ENCODE measurements at regions not wholly inside any gene's neighbourhood (a gene's known extent, or its start where the extent isn't known, plus 50 kb on each side); places are given as distances from the start of the nearest gene placed in this dataset.
A peak's percentile ranks its signal among the peaks of the same experiment; 100 is the strongest.

DNA sequence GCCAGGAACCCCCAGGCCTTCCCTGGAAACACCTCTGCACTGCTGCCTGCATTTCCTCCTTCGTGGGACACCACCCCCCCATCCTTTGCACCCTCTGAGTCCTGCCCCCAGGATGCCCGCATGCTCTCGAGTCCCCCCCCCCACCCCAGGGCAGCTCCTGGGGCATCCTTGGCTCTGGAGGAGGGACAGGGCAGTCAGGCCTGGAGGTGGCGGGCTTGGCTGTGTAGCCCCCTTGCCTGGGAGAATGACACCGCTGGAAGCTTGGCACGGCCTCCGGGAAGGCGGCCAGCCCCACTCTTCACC lies 98.9 kb upstream of the GSE1 start:
- Histone ChIP-seq H3K27ac (peak overlapping the region in 4 of 5 donors; percentile 39 to 71 (median 60)), H3K36me3 (replicated peaks in 1 of 2) (no peaks in the 10 kb centered on the region), H3K9me3 (replicated peaks in 1 of 3) (no peaks in the 10 kb centered on the region), H3K4me1 (replicated peaks in 1 of 2) (peaks cover 15 to 25% of the 10 kb centered on the region in 2 donors), H3K27me3 (no peaks in the 10 kb centered on the region), H3K4me3 (no peak overlapping the region)
- peak in 3 of 7 donors; percentile 78 to 89 (median 81) for DNase-seq
- 0 to 29% (median 17%) methylated on average over 2 to 8 of the region's 8 CpGs; no CpG with 5 or more reads in 1 of the 4 donors for WGBS, 4 donors
- intact Hi-C loops (cut with DNase I): no loop called here
- TF ChIP-seq, protein P1, sequence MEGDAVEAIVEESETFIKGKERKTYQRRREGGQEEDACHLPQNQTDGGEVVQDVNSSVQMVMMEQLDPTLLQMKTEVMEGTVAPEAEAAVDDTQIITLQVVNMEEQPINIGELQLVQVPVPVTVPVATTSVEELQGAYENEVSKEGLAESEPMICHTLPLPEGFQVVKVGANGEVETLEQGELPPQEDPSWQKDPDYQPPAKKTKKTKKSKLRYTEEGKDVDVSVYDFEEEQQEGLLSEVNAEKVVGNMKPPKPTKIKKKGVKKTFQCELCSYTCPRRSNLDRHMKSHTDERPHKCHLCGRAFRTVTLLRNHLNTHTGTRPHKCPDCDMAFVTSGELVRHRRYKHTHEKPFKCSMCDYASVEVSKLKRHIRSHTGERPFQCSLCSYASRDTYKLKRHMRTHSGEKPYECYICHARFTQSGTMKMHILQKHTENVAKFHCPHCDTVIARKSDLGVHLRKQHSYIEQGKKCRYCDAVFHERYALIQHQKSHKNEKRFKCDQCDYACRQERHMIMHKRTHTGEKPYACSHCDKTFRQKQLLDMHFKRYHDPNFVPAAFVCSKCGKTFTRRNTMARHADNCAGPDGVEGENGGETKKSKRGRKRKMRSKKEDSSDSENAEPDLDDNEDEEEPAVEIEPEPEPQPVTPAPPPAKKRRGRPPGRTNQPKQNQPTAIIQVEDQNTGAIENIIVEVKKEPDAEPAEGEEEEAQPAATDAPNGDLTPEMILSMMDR (IDR thresholded peaks at IDR 0.05): no peak
- no peak for TF ChIP-seq POLR2A (IDR thresholded peaks at IDR 0.05)

DNA sequence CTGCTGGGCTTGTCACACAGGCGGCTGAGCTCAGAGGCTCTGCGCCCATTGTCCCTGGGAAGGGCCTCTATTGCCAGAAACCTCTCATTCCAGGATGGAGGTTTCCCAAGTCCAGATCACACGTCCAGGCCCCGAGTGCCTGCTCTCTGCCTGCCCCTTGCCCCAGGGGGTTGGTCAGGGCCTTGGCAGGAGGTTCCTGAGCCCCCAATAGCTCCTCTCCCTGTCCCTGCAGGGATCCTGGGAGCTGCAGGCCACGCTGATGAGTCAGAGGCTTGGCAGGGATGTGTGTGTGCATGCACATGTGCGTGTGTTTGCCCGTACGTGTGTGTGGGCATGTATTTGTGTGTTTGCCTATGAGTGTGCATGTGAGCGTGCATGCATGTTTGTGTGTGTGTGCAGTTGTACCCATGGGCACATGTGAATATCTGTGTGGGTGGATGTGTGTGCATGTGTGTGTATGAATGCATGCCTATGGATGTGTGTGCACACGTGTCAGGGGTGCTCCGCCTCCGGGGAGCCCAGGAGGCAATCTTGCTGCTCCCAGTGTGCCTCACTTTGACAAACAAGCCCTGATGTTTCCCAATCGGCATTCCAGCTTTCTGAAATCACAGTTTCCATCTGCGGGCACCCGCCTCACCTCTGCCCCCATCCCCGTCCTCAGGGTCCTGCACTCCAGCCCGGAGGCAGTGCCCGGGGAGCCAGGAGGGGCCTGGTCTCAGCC lies 98.4 kb upstream of the GSE1 start:
- H3K27me3 ChIP-seq: no peaks in the 10 kb centered on the region
- intact Hi-C loops (cut with DNase I): no loop called here
- peak; percentile 77 to 91 (median 88) for DNase-seq
- WGBS, 4 donors: 25 to 59% (median 38%) methylated on average over 8 to 18 of the region's 18 CpGs
- H3K36me3 ChIP-seq (replicated peaks in 1 of 2): no peaks in the 10 kb centered on the region
- no peak overlapping the region for H3K4me3 ChIP-seq
- peaks cover 15 to 25% of the 10 kb centered on the region in 2 donors for H3K4me1 ChIP-seq (replicated peaks in 1 of 2)
- peak overlapping the region in 4 of 5 donors; percentile 39 to 71 (median 60) for H3K27ac ChIP-seq
- H3K9me3 ChIP-seq (replicated peaks in 1 of 3): no peaks in the 10 kb centered on the region
- TF ChIP-seq, protein P1 (IDR thresholded peaks at IDR 0.05): peak in 1 of 6 experiments; percentile 5
- no peak for TF ChIP-seq POLR2A (IDR thresholded peaks at IDR 0.05)

DNA sequence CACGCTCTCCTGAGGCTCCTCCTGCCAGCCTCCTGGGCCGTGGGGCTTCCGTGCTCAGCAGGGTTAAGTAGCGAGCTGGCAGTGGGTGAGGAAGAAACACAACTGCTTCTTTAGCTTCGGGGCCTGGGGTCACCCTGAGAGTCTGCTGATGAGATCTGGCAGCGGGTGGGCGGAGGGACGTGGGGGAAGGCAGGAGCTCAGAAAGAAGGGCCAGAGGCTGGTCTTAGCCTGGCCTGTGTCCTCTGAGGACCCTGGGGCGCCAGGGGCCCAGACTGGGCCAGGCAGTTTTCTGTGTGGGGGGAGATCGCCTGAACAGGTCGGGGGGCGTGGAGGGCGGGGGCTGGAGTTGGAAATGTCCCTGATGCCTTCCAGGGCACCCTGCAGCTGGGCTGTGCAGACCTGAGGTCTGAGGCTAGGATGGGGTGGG lies 97.8 kb upstream of the GSE1 start:
- Histone ChIP-seq H3K27me3 (no peaks in the 10 kb centered on the region), H3K36me3 (replicated peaks in 1 of 2) (no peaks in the 10 kb centered on the region), H3K4me3 (no peak overlapping the region), H3K9me3 (replicated peaks in 1 of 3) (no peaks in the 10 kb centered on the region), H3K4me1 (replicated peaks in 1 of 2) (peaks cover 15 to 25% of the 10 kb centered on the region in 2 donors), H3K27ac (peak overlapping the region in 2 of 5 donors; percentile 69 to 71)
- no peak for DNase-seq
- 54 to 64% (median 57%) methylated on average over 10 to 13 of the region's 13 CpGs; no CpG with 5 or more reads in 1 of the 4 donors for WGBS, 4 donors
- intact Hi-C loops (cut with DNase I): no loop called here
- TF ChIP-seq POLR2A (IDR thresholded peaks at IDR 0.05): no peak
- TF ChIP-seq, protein P1 (IDR thresholded peaks at IDR 0.05): no peak

GRCh38 chr16:85515830-85516397 lies 97.2 kb upstream of the GSE1 start:
- H3K27ac ChIP-seq: peak overlapping the region in 2 of 5 donors; percentile 69 to 71
- intact Hi-C loops (cut with DNase I): no loop called here

More at GRCh38 chr16:85515830-85516397, 97.2 kb upstream of the GSE1 start:
- DNase-seq: peak in 5 of 7 donors; percentile 34 to 49 (median 44)
- Histone ChIP-seq H3K27me3 (no peaks in the 10 kb centered on the region), H3K4me1 (replicated peaks in 1 of 2) (peaks cover 15 to 25% of the 10 kb centered on the region in 2 donors), H3K36me3 (replicated peaks in 1 of 2) (no peaks in the 10 kb centered on the region), H3K4me3 (no peak overlapping the region), H3K9me3 (replicated peaks in 1 of 3) (no peaks in the 10 kb centered on the region)
- TF ChIP-seq, protein P1 (IDR thresholded peaks at IDR 0.05): no peak
- no peak for TF ChIP-seq POLR2A (IDR thresholded peaks at IDR 0.05)
- WGBS, 4 donors: 56 to 71% (median 60%) methylated on average over 10 to 12 of the region's 12 CpGs
